Activated T-cell treated with anti-CD3 and anti-CD28 coated beads for 24 hours (primary cell): ENCODE measurements at regions not wholly inside any gene's neighbourhood (a gene's known extent, or its start where the extent isn't known, plus 50 kb on each side); places are given as distances from the start of the nearest gene placed in this dataset.
"Not testable (repeated sequence)": the region's sequence is repeated elsewhere in the genome, so short reads cannot be mapped to it uniquely, and the experiment has no call there.

ENCODE experiments used
- DNase-seq: peaks from one replicate; pipeline ENCODE4 v3.0.0-alpha.2; 2020; ENCODE audit warnings: low read depth

GRCh38 chr6:26175033-26175427, 87.8 kb downstream of the HFE start:
- no peak for DNase-seq

DNA sequence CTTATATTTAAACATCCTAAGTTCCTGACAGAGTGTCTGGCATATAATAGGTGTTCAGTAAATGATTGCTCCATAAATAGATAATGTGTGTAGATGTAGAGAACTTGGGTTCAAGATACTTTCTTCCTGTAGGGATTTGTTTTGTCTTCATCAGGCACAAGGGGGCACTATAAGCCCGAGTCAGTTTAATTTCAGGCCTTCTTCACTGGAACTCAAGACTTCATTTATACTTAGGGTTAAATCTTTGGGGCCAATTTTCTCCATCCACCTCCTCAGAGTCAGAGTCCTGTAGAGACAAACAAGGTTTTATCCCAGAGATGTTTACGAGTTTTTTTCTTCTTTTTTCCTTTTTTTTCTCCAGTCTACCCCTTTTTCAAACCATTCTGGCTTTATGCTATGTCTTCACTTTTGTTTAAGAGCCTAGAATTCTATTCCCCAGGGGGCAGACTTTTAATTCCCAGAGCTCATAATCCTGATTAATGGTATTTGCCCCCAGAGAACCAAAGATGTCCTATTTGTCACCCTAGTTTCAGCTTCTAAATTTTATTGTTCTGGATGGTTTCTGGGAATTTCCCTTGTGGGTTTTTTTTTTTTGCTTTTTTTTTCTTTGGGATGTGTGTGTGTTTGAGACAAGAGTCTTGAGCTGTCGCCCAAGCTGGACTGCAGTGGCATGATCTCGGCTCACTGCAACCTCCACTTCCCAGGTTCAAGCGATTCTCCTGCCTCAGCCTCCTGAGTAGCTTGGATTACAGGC, 88.4 kb downstream of the HFE start:
- DNase-seq, result no peak

DNA sequence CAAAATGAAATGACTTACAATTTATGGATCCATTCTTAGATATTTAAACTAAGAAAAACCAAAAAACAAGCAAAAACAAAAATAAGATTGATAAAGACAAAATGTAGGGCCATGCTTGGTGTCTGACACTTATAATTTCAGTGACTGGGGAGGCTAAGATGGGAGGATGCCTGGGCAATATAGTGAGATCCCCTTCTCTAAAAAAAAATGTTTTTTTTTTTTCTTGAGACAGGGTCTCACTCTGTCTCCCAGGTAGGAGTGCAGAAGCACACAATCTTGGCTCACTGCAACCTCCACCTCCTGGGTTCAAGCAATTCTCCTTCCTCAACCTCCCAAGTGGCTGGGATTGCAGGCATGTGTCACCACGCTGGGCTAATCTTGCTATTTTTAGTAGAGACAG, 92.4 kb downstream of the HFE start:
- no peak for DNase-seq

DNA sequence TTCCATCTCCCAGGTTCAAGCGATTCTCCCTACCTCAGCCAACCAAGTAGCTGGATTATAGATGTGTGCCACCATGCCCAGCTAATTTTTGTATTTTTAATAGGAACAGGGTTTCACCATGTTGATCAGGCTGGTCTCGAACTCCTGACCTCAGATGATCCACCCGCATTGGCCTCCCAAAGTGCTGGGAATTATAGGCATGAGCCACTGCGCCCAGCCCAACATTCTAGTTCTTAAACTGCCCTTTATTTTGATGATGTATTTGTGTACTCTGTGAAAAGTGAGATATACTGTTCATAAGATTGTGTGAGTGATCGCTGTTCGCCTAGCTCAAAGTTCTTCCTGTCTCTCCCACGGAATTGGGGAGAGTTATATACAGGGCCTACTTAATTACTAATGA, 93.1 kb downstream of the HFE start:
- DNase-seq, result no peak

GRCh38 chr6:26183237-26183580, 96.0 kb downstream of the HFE start:
- no peak for DNase-seq

- DNase-seq, result peak; percentile 55
Measured at GRCh38 chr6:26183581-26184366, 96.5 kb downstream of the HFE start.

DNA sequence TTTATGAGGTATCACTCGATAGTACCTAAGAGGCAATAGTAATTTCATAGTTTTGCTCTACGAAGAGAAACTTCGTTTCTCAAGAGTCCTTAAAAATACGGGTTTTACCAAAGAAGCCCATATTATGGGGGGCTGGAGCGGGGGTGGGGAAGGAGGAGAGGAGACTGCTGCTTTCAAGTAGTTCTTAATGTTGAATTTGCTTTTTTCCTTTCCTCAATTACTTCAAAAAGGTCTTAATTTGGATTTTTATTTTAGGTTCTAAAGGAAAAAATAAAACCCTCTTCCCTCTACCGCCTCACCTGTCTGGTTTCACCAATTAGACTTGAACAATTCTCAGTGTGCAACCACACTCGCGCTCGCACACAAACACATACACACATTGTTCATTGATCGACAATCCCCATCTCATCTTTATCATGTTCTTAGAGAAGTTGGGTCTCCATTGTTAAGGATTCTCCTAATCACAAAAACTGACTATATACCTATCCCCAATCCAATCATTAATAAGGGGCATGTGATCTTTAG, 97.2 kb downstream of the HFE start:
- no peak for DNase-seq

DNA sequence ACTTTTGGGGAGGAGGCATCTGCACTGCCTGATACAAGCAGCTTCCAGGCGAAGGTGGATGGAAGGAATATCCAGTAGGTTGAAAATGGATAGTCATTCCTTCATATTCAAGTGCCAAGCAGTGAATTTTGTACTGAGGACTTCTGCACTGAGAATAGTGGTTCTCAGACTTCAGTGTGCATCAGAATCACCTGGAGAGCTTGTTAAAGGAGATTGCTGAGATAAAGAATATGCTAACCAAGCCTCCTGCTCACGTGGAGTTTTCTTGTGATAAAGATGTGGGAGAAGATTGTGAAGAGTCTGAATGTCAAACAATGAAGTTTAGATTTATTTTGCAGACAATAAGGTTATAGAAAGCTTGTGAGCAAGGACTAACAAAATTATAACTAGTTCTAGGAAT, 97.8 kb downstream of the HFE start:
- no peak for DNase-seq

GRCh38 chr6:26185802-26186201, 98.6 kb downstream of the HFE start:
- no peak for DNase-seq

DNA sequence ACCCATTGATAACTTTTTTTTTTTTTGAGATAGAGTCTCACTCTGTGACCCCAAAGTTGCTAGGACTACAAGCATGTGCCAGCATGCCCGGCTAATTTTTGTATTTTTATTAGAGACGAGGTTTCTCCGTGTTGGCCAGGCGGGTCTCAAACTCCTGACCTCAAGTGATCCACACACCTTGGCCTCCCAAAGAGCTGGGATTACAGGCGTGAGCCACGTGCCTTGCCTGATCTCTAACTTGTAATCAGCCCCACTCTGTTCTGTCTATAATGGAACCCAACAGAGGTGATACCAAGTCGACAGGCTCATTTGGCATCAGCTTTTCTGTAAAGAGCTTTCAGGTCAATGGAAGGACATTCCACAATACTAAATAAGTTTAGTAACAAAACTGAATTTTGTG, 99.4 kb downstream of the HFE start:
- no peak for DNase-seq

GRCh38 chr6:26187292-26187691, 100.1 kb downstream of the HFE start:
- no peak for DNase-seq

- DNase-seq, result no peak
Measured at GRCh38 chr6:26187981-26188635, 100.9 kb downstream of the HFE start.

DNA sequence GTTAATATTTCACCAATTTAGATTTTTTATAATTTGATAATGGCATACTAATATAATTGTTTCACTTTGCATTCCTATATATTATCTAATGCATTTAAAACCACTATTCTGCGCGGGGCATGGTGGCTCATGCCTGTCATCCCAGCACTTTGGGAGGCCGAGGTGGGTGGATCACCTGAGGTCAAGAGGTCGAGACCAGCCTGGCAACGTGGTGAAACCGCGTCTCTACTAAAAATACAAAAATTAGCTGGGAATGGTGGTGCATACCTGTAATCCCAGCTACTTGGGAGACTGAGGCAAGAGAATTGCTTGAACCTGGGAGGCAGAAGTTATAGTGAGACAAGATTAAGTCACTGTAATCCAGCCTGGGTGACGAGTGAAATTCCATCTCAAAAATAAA, 104.3 kb downstream of the HFE start:
- DNase-seq, result not testable (repeated sequence)

GRCh38 chr6:26193467-26194328, 106.5 kb downstream of the HFE start:
- no peak for DNase-seq

DNA sequence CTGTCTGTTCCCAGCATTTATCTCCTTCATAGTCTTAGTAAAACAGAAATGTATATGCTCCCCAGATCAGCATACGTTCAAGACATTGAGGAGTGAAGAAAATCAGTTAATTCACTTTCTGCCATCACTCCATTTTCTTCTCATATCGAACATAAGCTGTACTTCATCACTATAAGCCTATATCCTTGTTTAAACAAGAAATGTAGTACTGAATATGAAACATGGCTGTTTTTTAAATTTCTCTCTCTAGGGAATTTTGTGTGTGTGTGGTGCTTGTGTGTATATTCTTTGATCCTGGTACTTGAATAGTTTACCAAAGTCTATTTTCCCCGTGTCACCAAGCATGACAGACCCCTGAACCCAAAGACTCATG, 107.1 kb downstream of the HFE start:
- DNase-seq, result no peak

DNA sequence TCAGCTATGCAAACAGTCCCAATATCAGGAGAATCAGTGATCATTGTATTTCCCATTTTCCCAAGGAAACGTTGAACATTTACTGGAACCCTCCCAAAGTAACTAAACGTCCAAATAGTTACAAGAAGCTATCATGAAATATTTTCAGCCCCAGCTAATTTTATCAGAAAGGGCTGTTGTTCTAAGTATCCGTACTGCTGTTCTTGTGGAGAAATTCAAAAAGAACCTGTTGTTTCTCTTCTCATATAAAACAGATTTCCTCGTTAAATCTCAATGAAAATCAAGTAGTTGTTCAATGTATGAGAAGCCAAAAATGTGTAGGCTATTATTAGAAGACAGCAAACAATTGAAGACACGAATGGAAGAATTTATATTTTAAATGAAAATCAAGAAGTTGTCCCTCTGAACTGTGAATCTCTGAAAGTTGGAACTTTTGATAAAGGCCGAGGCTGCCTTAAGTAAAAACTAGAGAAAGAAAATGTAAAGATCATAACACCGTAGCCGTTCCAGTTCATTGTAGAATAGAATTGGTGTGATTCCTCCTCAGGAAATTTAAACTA, 107.7 kb downstream of the HFE start:
- DNase-seq, result no peak

GRCh38 chr6:26195376-26195923, 108.2 kb downstream of the HFE start:
- peak; percentile 69 for DNase-seq

DNA sequence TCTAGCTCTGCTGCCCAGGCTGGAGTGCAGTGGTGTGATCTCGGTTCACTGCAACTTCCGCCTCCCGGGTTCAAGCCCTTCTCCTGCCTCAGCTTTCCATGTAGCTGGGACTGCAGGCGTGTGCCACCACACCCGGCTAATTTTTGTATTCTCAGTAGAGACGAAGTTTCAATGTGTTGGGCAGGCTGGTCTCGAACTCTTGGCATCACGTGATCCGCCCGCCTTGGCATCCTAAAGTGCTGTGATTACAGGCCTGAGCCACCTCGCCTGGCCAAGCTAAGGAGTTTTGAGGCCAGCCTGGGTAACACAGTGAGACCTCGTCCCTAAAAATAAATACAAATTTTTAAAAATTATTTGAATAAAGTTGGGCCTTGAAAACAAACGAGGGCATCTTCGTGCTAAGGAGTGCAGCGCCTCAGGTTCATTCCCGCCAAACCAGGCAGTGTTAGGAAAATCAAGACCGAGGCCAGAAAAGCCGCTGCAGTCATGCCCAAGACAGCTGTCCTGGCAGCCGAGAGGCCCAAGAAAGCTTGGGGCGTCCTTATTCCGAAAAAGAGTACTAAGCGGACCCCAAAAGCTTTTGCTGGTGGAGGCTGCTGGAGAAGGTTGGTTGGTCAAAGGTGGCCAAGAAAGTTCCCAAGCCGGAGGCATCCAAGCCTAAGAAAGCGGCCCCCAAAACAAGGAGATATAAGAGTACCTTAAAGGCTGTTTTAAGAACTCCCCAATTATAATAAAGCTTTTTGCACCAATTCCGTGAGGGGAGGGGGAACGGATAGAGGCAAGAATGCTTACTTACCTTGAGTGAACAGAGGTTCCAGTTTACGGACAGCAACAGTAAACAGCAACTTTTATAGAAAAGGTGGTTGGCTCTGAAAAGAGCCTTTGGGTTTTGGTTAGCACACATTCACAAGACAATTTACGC, 109.0 kb downstream of the HFE start:
- DNase-seq, result no peak

- DNase-seq, result peak; percentile 66
Measured at GRCh38 chr6:26196846-26197635, 109.8 kb downstream of the HFE start.

DNA sequence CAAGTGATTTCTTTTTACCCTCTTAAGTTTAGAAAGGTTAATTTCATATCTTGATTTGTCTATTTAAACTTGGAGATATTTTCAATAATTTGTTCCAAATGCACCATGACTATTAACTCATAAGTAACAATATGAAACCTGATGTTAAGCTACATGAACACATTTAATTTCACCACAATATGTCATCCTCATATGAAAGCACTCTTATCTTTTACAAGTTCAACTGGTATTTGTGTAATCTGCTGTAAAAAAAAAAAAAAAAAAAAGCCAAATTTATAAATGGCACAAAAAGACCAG, 110.4 kb downstream of the HFE start:
- DNase-seq, result no peak
